ENCODE measurements at regions not wholly inside any gene's neighbourhood (a gene's known extent, or its start where the extent isn't known, plus 50 kb on each side); places are given as distances from the start of the nearest gene placed in this dataset.

DNA sequence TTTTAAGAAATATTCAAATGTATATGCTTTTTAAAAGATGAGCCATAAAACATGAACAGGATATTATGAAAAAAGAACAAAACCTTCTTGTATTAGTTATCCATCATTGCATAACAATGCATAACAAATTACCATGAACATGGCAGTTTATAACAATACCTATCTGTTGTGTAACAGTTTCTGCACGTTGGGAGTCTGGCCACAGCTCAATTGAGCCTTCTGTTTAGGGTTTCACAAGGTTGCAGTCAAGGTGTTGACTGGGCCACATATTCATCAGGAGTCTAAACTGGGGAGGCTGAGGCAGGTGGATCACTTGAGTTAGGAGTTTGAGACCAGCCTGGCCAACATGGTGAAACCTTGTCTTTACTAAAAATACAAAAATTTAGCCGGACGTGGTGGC, 149.4 kb upstream of the SMLR1 start:
- TF ChIP-seq POLR2A (IDR thresholded peaks at IDR 0.05): no peak
- TF ChIP-seq, protein P1, sequence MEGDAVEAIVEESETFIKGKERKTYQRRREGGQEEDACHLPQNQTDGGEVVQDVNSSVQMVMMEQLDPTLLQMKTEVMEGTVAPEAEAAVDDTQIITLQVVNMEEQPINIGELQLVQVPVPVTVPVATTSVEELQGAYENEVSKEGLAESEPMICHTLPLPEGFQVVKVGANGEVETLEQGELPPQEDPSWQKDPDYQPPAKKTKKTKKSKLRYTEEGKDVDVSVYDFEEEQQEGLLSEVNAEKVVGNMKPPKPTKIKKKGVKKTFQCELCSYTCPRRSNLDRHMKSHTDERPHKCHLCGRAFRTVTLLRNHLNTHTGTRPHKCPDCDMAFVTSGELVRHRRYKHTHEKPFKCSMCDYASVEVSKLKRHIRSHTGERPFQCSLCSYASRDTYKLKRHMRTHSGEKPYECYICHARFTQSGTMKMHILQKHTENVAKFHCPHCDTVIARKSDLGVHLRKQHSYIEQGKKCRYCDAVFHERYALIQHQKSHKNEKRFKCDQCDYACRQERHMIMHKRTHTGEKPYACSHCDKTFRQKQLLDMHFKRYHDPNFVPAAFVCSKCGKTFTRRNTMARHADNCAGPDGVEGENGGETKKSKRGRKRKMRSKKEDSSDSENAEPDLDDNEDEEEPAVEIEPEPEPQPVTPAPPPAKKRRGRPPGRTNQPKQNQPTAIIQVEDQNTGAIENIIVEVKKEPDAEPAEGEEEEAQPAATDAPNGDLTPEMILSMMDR (IDR thresholded peaks at IDR 0.05): no peak

Data from uterus (tissue), 2 donors.